ENCODE measurements at regions not wholly inside any gene's neighbourhood (a gene's known extent, or its start where the extent isn't known, plus 50 kb on each side); places are given as distances from the start of the nearest gene placed in this dataset.
"Not testable (repeated sequence)": the region's sequence is repeated elsewhere in the genome, so short reads cannot be mapped to it uniquely, and the experiment has no call there.

GRCh38 chr1:177648731-177649265 lies 321.1 kb downstream of the SEC16B start:
- DNase-seq (ENCODE audit: insufficient read length, low spot score) (no peak), FAIRE-seq (no peak)

DNA sequence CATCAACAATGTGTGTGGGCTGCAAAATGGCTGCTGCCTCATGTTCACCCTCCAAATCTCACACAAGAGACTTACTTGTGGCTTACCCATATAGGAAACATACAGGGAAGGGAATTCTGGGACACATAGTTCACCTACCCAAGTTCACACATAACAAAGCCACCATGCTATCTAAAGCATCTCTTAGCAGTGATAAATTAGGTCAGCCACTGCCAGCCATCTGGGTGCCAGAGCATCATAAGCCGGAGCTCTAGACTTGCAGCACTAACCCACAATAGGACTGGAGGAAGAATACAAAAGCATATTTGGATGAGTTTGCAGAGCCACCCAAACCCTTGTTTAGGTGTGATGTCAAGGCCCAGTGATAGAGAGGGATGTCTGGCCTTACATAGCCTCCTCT lies 321.7 kb downstream of the SEC16B start:
- no peak for FAIRE-seq

DNA sequence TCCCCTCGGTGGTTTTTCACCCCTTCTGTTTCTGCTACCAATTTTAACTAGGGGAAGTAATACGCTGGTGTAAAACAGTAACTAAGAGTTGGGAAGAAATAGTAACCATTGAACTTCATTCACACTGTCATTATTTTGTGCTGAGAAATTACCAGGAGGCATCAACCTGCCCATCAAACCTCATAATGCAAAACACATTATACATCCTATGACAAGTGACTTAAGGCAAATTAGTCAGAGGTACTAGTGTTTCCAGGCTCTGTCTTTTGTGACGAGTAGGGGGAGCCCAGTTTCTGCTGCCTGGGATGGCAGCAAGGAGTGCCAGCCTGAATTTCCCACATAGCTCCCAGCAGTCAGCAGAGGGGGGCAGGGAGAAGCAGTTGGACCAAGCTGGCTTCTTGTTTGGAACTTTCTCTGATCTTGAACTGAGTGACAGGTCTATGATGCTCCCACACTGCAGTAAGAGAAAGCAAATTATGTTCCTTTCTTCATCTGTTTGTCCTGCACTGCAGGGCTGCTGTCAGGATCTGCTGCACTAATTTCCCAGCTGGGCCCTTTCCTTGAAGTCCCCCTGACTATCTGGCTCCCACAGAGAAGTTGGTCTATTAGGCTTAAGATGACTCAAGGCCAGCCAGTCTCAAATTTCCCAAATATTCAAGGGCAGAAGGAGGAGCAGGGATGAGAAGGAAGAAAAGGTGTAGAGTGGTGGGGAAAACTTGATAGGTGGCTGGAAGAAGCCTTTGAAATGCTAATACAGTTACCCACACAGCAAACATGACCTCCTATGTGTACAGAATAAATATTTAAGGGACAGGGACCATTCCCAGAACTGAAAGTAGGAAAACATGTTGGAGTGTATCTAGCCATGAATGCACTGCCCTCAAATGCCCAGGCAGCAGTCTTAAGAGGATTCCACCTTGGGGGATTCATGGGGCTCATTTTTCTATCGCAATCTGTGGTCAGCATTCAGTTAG lies 322.8 kb downstream of the SEC16B start:
- no peak for FAIRE-seq

More for the DNA sequence above, 321.7 kb downstream of the SEC16B start:
- DNase-seq (ENCODE audit: insufficient read length, low spot score), result no peak

DNA sequence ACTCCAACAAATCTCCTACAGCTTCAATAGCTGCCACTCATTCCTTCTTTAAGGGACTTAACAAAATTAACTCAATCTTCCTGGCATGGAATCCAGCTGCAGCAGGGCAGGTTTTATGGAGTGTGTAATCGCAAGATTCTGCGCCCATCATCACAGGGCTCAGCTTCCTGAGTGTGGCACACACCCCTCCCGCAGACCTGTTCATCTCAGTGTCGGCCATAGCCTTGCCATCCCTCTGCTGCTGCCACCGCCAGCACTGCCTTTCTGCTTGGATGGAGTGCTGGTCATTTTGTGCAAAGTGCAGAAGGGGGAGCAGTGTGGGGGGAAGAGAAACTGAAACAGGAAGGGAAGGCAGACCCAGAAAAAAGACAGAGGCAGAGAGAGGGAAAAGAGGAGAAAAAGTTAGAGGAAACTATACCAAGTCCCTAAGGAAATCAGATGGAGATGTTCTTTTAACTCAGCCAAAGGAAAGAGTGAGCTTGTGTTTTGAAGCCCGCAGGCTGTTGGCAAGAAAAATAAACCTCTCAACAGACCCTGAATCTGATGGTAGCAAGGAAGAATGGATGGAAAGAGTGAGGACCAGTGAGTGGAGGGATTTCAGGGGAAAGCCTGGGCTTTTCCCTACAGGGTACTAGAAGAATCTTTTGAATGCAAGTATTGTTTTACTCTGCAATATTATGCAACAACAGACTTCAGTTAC lies 324.2 kb downstream of the SEC16B start:
- no peak for FAIRE-seq
- no peak for DNase-seq (ENCODE audit: insufficient read length, low spot score)

More for the DNA sequence above, 322.8 kb downstream of the SEC16B start:
- no peak for DNase-seq (ENCODE audit: insufficient read length, low spot score)

- FAIRE-seq (no peak), DNase-seq (ENCODE audit: insufficient read length, low spot score) (no peak)
Measured at GRCh38 chr1:177640687-177641086, 329.2 kb downstream of the SEC16B start.

GRCh38 chr1:177634151-177634550 lies 335.7 kb downstream of the SEC16B start:
- DNase-seq (ENCODE audit: insufficient read length, low spot score); FAIRE-seq: not testable (repeated sequence)

DNA sequence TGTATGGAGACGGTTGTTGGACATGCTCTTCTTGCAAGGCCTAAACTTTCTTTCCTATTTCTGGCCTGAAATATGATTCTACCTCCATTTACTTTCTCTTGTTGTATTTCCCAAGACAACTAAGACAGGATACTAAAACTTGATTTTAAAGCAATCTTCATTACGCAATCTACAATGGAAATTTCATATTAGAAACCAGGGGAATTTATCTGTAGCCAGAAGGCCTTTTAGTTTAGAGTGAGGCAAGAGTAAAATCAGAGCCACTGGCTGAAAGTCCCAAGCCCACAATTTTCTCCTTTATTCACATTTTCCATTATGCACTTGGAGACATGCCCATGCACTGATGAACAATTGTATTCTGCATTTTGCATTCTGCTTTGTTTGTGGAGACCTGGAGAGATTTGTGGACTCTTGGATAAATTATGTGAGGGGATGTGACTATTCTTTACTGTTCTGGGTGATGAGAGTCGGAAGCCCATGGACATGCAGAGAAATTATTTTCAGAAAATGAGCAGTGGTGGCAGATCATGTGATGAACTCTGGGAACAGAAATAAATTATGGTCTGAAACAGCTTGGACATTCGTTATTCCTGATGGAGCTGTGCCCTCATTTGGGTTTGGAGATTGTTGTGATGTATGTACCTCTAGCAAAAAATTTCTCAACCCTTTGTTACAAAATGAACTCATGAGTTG lies 336.8 kb downstream of the SEC16B start:
- no peak for DNase-seq (ENCODE audit: insufficient read length, low spot score)
- FAIRE-seq, result no peak

- DNase-seq (ENCODE audit: insufficient read length, low spot score) (no peak), FAIRE-seq (no peak)
Measured at GRCh38 chr1:177631770-177632169, 338.1 kb downstream of the SEC16B start.

DNA sequence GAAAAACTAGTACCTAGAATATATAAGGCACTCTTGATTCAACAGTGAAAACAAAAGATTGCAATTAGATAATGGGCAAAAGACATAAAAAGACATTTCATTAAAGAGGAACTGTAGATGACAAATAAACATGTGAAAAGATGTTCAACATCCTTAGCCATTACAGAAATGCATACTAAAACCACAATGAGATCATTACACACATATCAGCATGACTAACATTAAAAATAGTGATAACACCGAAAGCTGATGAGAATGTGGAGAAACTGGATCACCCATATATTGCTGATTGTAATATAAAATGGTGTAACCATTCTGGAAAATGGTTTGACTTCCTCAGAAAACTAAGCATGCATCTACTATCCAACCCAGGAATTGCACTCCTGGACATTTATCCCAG lies 340.3 kb downstream of the SEC16B start:
- FAIRE-seq (no peak), DNase-seq (ENCODE audit: insufficient read length, low spot score) (no peak)

GRCh38 chr1:177627148-177627910 lies 342.5 kb downstream of the SEC16B start:
- no peak for DNase-seq (ENCODE audit: insufficient read length, low spot score)
- FAIRE-seq, result no peak

GRCh38 chr1:177620636-177621190 lies 349.1 kb downstream of the SEC16B start:
- FAIRE-seq, result no peak
- DNase-seq (ENCODE audit: insufficient read length, low spot score), result no peak

GRCh38 chr1:177615251-177615650 lies 354.6 kb downstream of the SEC16B start:
- DNase-seq (ENCODE audit: insufficient read length, low spot score) (no peak), FAIRE-seq (no peak)

DNA sequence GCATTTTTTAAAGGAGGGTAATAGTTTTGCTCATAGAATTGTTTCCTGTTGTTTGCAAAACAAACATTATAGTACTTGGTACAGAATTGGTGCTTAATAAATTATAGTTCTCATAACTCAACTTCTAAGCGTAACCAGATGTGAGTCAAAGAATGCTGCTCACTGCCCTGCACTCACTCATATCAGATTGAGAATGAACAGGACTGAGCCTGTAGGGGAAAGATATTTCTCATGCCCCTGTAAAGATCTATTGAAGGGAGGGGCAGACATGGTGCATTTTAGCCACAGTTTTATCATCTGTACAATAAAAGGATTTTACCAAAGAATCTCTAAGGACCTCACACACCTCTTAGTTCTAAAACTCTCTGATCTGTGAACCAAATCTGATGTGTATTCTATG lies 358.5 kb downstream of the SEC16B start:
- no peak for FAIRE-seq
- DNase-seq (ENCODE audit: insufficient read length, low spot score), result no peak

DNA sequence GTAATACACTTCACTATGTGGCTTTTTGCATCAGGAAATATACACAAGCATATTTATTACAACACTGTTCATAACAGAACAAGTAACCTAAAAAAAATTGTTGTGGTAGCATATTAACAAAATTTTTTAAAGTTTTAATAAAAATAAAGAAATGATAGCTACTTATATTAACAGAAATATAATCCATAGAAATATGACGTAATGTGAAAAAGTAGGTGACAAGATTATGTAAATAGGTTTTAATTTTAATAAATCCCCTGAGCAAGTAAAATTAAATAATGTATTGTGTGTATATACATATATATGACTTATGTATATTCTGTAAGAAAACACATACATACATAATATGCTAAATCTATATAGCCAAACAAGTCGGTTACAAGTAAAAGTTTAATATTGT lies 359.9 kb downstream of the SEC16B start:
- FAIRE-seq (no peak), DNase-seq (ENCODE audit: insufficient read length, low spot score) (no peak)

DNA sequence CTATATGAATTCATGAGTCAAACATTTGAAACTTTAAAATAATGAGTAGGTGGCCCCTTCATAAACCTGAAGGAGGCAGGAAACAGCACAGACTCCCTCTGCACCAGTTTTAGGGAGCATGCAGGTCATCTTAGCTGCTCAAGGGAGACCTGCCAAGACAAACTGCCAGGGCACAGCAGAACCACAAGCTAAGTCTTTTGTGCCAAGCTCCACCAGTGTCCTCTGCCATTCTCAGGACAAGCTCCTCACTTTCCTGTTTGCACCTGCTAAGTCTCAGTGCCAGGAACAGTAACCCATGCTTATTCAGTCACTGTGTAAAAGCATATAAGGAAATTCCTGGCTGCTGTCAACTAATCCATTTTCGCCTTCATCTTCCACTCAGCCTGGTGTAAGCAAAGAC lies 368.9 kb downstream of the SEC16B start:
- no peak for DNase-seq (ENCODE audit: insufficient read length, low spot score)
- no peak for FAIRE-seq

DNA sequence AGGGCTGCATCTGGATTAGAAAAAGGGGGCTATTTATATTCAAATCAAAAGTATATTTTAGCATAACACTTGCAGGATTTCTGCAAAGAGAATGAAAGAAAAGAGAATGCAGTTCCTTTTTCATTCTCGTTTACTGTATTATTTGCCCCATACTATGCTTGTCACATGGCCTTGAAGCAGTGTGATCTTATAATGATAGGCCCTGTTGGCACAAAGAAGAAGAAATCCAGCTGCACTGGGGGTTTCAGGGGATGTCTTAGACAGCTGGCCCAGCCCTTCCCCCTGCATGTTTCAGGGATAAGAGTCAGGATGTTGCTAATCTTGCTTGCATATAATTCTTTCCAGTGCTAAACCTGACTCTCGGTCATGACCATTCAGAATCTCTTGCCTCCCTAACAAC lies 369.5 kb downstream of the SEC16B start:
- FAIRE-seq (no peak), DNase-seq (ENCODE audit: insufficient read length, low spot score) (no peak)

- FAIRE-seq, result no peak
- DNase-seq (ENCODE audit: insufficient read length, low spot score), result no peak
Measured at GRCh38 chr1:177597393-177597792, 372.5 kb downstream of the SEC16B start.

- no peak for FAIRE-seq
- no peak for DNase-seq (ENCODE audit: insufficient read length, low spot score)
Measured at GRCh38 chr1:177596485-177596884, 373.4 kb downstream of the SEC16B start.

DNA sequence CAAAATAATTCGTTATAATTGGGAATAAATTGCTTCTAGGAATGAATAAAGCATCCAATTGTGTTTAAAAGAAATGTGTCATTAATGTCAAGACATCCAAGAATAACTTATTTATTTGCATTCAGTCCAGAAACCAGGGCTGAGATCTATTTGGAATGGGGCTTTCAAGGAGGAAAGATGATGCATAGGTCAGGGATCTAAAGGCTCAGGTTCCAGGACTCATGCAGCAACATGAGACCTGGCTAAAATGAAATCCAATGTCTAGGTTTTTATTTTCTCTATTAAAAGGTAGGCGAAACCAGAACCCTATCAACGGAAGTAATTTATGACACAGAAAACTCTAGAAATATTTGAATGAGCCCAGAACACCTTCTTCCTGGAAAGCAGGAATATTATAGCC lies 376.8 kb downstream of the SEC16B start:
- DNase-seq (ENCODE audit: insufficient read length, low spot score) (no peak), FAIRE-seq (no peak)

- FAIRE-seq (no peak), DNase-seq (ENCODE audit: insufficient read length, low spot score) (no peak)
Measured at GRCh38 chr1:177592624-177593023, 377.2 kb downstream of the SEC16B start.

All from HTR-8/SVneo (cell line).